Pancreas (tissue), 10 donors: ENCODE measurements at regions not wholly inside any gene's neighbourhood (a gene's known extent, or its start where the extent isn't known, plus 50 kb on each side); places are given as distances from the start of the nearest gene placed in this dataset.
"Not testable (repeated sequence)": the region's sequence is repeated elsewhere in the genome, so short reads cannot be mapped to it uniquely, and the experiment has no call there.

Experiments
- ATAC-seq, 4 donors: fragments of 200-7000 bp; cut with Tn5 transposase; one replicate each; pipeline versions ENCODE4 v1.8.0 to v1.9.1; 2020; ENCODE audit warnings: mild to moderate bottlenecking in 4 of 4, moderate library complexity in 4 of 4
- DNase-seq, 6 donors: peaks; one replicate each; pipeline ENCODE4 v3.0.0-alpha.2; 2020
- FAIRE-seq: peaks from 2 replicates; lab custom pipeline; 2012; peaks lifted over from hg19 to GRCh38; lab: Jason Lieb, UNC
- H3K27ac ChIP-seq, 4 donors: fragments of 200-600 bp; sonication (generic); 1 replicate in 3 of 4; 2 replicates in 1 of 4; pipeline versions ENCODE4 v1.5.0 to v1.8.0; 2020
- H3K27me3 ChIP-seq, 4 donors: fragments of 200-600 bp; one replicate each; pipeline ENCODE4 v1.8.0; 2021
- H3K36me3 ChIP-seq, 3 donors: fragments of 200-600 bp; sonication (generic) in 1 of 3; one replicate each; pipeline versions ENCODE4 v1.5.0 to v1.8.0; 2020 to 2021
- H3K4me1 ChIP-seq, 3 donors: fragments of 200-600 bp; one replicate each; pipeline ENCODE4 v1.8.0; 2021
- H3K4me3 ChIP-seq, 4 donors: fragments of 200-600 bp; sonication (generic) in 2 of 4; one replicate each; pipeline versions ENCODE4 v1.5.0 to v1.8.0; 2020 to 2021
- H3K9me3 ChIP-seq, 4 donors: fragments of 200-600 bp; one replicate each; pipeline ENCODE4 v1.8.0; 2021
- WGBS, 2 donors: extraction: QIAGEN DNeasy Blood & Tissue Kit; methylation state at CpG; one replicate each; pipeline ENCODE4 v1.1.7; 2013; 5-methylcytosine and 5-hydroxymethylcytosine counted together
- intact Hi-C, 3 donors: fragments of 100-400 bp; cut with DNase I; formaldehyde crosslinking; loops; one replicate each; pipeline versions ENCODE4 v1.11.1 to v1.14.2; 2022
- TF ChIP-seq, protein P1 (sequence below), 4 donors: fragments of 200-600 bp; sonication (generic) in 3 of 4; IDR thresholded peaks; one replicate each; pipeline versions ENCODE4 v1.5.0 to v1.8.0; 2021; ENCODE audit warnings: antibody characterized with exemption in 4 of 4
- donor health status: healthy with polysubstance abuse.
- donor health status: DM: no; HTN: no; CAD: no; lungs with moderate emphysema.
- donor health status: DM: no; HTN: no; CAD: no.
- donor health status: control.
- donor health status: control.
- donor health status: Bipolar disorder and iron deficiency.
- donor health status: DM: yes; HTN: yes; CAD: no.
- donor health status: DM: no; HTN: no; CAD: no.
- donor health status: DM: no; HTN: no; CAD: no.
- donor health status: DM: yes; HTN: yes; CAD: no.

- Histone ChIP-seq H3K27ac (no peak overlapping the region), H3K27me3 (no peaks in the 10 kb centered on the region), H3K4me3 (no peak overlapping the region), H3K36me3 (no peaks in the 10 kb centered on the region), H3K9me3 (no peaks in the 10 kb centered on the region), H3K4me1 (no peaks in the 10 kb centered on the region)
- no peak for DNase-seq
- FAIRE-seq, result no peak
- TF ChIP-seq, protein P1, sequence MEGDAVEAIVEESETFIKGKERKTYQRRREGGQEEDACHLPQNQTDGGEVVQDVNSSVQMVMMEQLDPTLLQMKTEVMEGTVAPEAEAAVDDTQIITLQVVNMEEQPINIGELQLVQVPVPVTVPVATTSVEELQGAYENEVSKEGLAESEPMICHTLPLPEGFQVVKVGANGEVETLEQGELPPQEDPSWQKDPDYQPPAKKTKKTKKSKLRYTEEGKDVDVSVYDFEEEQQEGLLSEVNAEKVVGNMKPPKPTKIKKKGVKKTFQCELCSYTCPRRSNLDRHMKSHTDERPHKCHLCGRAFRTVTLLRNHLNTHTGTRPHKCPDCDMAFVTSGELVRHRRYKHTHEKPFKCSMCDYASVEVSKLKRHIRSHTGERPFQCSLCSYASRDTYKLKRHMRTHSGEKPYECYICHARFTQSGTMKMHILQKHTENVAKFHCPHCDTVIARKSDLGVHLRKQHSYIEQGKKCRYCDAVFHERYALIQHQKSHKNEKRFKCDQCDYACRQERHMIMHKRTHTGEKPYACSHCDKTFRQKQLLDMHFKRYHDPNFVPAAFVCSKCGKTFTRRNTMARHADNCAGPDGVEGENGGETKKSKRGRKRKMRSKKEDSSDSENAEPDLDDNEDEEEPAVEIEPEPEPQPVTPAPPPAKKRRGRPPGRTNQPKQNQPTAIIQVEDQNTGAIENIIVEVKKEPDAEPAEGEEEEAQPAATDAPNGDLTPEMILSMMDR (IDR thresholded peaks at IDR 0.05), result no peak
- intact Hi-C loops, result no loop called here
- no peak for ATAC-seq
Observed at GRCh38 chr4:180356766-180357165, 1886.4 kb upstream of the TENM3 start.

DNA sequence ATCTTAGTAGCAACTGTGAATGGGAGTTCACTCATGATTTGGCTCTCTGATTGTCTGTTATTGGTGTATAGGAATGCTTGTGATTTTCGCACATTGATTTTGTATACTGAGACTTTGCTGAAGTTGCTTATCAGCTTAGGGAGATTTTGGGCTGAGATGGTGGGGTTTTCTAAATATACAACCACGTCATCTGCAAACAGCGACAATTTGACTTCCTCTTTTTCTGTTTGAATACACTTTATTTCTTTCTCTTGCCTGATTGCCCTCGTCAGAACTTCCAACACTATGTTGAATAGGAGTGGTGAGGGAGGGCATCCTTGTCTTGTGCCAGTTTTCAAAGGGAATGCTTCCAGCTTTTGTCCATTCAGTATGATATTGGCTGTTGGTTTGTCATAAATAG lies 1883.1 kb upstream of the TENM3 start:
- H3K36me3 ChIP-seq, H3K4me3 ChIP-seq, intact Hi-C loops, H3K27me3 ChIP-seq, ATAC-seq, H3K4me1 ChIP-seq, H3K9me3 ChIP-seq, FAIRE-seq, DNase-seq, H3K27ac ChIP-seq: not testable (repeated sequence)
- 69 to 72% methylated on average over 4 of the region's 4 CpGs for WGBS, 2 donors

DNA sequence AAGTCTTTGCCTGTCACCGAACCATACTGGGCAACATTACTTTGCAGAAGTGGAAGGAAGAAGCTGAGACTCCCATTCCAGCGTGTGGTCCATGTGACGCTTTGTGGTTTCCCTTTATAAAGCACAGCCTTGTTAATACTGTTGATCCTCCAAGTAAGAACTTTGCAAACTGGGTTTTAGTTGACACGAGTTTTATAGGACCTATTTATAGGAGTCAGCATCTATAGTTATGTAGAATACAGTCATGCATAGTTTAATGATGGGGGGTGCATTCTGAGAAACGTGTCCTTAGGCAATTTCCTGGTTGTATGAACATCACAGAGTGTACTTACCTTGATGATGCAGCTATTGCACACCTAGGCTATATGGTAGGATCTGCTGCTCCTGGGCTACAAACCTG lies 1879.4 kb upstream of the TENM3 start:
- WGBS, 2 donors, result 66% methylated on average over 5 of the region's 5 CpGs
- DNase-seq (no peak), ATAC-seq (no peak), FAIRE-seq (no peak)
- Histone ChIP-seq H3K36me3 (no peaks in the 10 kb centered on the region), H3K4me3 (no peak overlapping the region), H3K27ac (no peak overlapping the region), H3K9me3 (no peaks in the 10 kb centered on the region), H3K4me1 (no peaks in the 10 kb centered on the region), H3K27me3 (no peaks in the 10 kb centered on the region)
- TF ChIP-seq, protein P1 (IDR thresholded peaks at IDR 0.05), result no peak
- intact Hi-C loops, result no loop called here

DNA sequence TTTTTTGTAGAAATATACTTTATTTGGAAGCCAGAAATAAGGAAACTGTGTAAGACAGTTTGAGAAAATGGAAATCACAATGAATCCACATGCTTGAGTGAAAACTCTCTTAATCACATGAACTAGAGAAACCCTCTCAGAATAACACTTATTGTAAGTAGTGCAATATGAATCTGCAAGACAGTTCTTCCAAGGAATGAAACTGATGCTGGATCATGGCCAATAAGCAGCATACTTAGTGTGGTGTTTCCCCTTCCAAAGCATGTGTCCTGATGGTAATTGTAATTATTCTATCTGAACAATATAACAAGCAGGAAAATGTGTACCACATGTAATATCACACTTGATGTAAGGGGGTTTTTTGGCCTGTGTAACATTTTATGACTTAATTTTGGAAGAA lies 1870.5 kb upstream of the TENM3 start:
- H3K36me3 ChIP-seq, result no peaks in the 10 kb centered on the region
- TF ChIP-seq, protein P1 (IDR thresholded peaks at IDR 0.05), result no peak
- DNase-seq (no peak), ATAC-seq (no peak), FAIRE-seq (no peak)
- H3K27ac ChIP-seq, result no peak overlapping the region
- H3K4me3 ChIP-seq, result no peak overlapping the region
- intact Hi-C loops, result no loop called here
- no peaks in the 10 kb centered on the region for H3K27me3 ChIP-seq
- no peaks in the 10 kb centered on the region for H3K9me3 ChIP-seq
- H3K4me1 ChIP-seq, result no peaks in the 10 kb centered on the region

- Histone ChIP-seq H3K4me3 (no peak overlapping the region), H3K27ac (no peak overlapping the region), H3K36me3 (no peaks in the 10 kb centered on the region), H3K4me1 (no peaks in the 10 kb centered on the region), H3K27me3 (no peaks in the 10 kb centered on the region), H3K9me3 (no peaks in the 10 kb centered on the region)
- DNase-seq (no peak), FAIRE-seq (no peak), ATAC-seq (no peak)
- TF ChIP-seq, protein P1 (IDR thresholded peaks at IDR 0.05), result no peak
- 26 to 42% methylated on average over 1 of the region's 1 CpG for WGBS, 2 donors
- intact Hi-C loops, result no loop called here
Observed at GRCh38 chr4:180377741-180378140, 1865.5 kb upstream of the TENM3 start.

DNA sequence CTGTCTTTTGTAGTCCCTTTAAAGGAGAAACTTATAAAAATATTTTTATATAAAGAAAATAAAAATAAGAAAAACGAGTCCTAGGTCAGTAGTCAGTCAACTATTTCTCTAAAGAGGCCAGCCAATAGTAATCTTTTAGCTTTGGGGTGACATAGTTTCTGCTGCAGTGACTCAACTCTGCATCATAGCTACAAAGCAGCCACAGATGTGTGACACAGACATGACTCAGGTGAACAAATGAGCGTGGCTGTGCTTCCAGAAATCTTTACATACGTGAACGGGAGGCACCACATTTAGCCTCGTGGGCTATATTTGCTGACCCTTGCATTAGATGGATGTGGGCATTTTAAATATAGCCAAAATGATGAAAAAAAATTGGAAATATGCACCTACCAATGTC lies 1862.5 kb upstream of the TENM3 start:
- no peaks in the 10 kb centered on the region for H3K4me1 ChIP-seq
- intact Hi-C loops, result no loop called here
- no peak for ATAC-seq
- WGBS, 2 donors, result 60 to 67% methylated on average over 5 of the region's 5 CpGs
- no peak overlapping the region for H3K4me3 ChIP-seq
- no peaks in the 10 kb centered on the region for H3K9me3 ChIP-seq
- FAIRE-seq, result no peak
- no peak overlapping the region for H3K27ac ChIP-seq
- H3K36me3 ChIP-seq, result no peaks in the 10 kb centered on the region
- TF ChIP-seq, protein P1 (IDR thresholded peaks at IDR 0.05), result no peak
- no peak for DNase-seq
- no peaks in the 10 kb centered on the region for H3K27me3 ChIP-seq
